Hematopoietic multipotent progenitor cell treated with erythropoietin and hydrocortisone succinate and interleukin-3 and kit ligand, for 15 days (in vitro differentiated cells): ENCODE measurements at regions not wholly inside any gene's neighbourhood (a gene's known extent, or its start where the extent isn't known, plus 50 kb on each side); places are given as distances from the start of the nearest gene placed in this dataset.
"Not testable (repeated sequence)": the region's sequence is repeated elsewhere in the genome, so short reads cannot be mapped to it uniquely, and the experiment has no call there.

Experiments used
- DNase-seq: peaks from one replicate; pipeline ENCODE4 v3.0.0-alpha.2; 2015; ENCODE audit warnings: low spot score

- DNase-seq, result no peak
Observed at GRCh38 chr4:56142088-56142487, 193.3 kb downstream of the CEP135 start.

- DNase-seq, result no peak
Observed at GRCh38 chr4:56139241-56139827, 190.6 kb downstream of the CEP135 start.

GRCh38 chr4:56134834-56135233 is 186.1 kb downstream of the CEP135 start:
- DNase-seq, result not testable (repeated sequence)

- no peak for DNase-seq
Observed at GRCh38 chr4:56134266-56134665, 185.5 kb downstream of the CEP135 start.

GRCh38 chr4:56132835-56133234 is 184.1 kb downstream of the CEP135 start:
- DNase-seq, result no peak

DNA sequence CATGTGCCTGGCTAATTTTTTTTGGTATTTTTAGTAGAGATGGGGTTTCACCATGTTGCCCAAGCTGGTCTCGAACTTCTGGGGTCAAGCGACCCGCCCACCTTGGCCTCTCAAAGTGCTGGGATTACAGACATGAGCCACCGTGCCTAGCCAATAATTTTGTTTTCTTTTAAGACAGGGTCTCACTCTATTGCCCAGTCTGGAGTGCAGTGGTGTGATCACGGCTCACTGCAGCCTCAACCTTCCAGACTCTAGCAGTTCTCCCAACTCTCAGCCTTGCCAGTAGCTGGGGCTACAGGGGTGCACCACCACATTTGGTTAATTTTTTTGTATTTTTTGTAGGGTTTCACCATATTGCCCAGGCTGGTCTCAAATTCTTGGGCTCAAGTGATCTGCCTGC is 183.4 kb downstream of the CEP135 start:
- DNase-seq, result not testable (repeated sequence)

DNA sequence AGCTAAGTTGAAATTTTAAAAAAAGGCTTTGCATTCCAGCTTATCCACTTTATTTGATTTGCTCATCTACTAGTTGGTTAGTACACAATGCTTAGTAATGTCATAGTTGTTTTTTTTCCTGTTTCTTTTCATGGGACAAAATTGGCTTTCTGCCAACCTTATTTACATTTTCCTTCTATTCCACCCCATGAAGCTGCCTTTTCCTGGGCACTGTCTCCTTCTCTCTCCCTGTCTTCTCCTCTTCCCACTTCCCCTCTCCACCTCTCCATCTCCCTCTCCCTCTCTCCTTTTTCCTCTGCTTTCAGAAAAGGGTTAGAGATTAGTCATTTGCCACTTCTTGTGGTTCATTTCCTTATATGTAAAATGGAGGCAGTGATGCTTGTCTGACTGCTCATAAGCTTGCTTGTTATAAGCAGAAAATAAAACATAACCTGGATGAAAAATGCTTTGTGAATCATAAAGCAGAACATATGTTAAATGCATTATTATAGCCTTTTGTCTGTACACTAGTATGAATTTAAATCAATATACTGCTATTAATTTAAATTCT is 181.9 kb downstream of the CEP135 start:
- DNase-seq, result no peak

DNA sequence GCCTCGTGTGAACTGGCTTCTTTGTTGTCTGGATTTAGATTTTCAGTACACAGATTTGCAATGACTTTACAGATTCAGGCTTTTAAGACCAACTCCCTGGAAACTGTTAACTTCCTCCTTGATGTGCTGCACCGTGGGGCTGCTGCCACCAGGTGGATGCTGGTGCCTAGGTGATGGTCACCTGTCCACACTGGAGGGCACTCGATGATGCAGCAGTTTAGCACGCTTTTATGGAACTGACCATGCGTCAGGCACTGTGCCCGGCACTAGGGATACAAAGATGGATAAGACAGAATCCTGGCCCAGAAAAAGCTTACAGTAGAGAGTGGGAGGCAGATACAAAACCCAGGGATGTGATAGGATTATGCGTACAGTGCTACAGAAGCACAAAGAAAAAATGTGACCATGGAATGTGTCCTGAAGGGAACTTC is 180.7 kb downstream of the CEP135 start:
- DNase-seq, result no peak

- no peak for DNase-seq
Observed at GRCh38 chr4:56128213-56128612, 179.5 kb downstream of the CEP135 start.

DNA sequence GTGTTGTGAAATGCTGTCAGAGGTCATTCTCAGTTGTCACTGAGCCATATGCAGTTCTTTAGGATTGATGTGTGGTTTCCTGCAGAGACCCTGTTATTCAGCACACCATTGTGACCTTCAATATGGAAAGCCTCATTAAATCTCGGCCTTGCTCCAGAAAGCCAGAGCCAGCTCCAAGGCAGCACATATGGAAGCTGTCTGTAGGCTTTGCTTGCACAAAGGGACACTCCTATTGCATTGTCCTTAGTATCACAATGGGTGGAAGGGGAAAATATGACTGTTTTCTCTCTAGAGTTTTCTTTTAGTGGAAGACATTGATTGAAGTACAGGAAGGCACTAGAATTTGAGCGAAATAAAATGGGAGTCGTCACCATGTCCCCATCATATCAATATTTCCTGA is 179.0 kb downstream of the CEP135 start:
- DNase-seq, result no peak

DNA sequence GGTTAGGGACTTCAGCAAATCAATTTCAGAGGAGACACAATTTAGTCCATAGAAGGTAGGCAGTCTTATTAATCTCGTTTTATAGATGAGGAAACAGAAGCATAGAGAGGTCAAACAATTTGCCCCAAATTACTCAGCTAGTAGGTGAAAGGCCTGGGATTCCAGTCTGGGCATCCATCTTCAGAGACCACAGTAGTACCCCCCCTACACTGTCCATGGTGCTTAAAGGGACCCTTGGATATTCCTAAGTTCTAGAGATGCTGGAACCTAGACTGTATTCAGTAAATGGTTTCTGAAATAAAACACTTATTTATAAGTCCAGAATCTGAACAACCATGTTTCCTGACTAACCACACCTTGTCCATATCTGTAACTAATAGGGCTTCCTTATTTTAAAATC is 174.8 kb downstream of the CEP135 start:
- no peak for DNase-seq

DNA sequence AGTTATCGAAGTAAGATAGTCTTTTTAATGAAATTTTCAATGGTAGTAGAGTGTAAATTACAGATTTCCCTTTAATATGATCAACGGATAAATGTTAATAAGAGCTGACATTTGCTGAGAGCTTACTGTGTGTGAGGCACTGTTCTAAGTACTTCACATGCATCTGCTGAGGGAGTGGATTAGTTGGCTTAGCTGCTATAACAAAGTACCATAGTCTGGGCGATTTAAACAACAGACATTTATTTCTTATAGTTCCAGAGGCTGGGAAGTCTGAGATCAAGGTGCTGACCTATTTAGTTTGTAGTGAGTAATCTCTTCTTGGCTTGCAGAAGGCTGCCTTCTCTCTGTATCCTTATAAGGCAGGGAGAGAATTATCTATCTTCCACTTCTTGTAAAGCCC is 174.3 kb downstream of the CEP135 start:
- no peak for DNase-seq

DNA sequence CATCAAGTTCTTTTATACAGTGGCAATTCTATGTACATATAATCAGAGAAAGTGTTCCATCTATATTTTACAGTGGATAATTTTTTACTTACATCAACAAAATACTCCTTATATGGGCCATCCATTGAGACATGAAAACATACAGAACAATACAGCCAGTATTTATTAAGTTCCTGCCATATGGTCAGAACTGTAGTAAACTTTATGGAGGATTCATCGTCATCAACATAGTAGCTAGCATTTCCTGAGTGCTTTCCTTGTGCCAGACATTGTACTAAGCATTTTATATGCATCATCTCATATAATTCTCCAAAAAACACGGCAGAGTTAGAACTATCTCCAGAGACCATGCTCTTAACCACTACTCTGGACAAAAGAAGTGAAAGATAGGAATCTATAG is 170.1 kb downstream of the CEP135 start:
- DNase-seq, result no peak

DNA sequence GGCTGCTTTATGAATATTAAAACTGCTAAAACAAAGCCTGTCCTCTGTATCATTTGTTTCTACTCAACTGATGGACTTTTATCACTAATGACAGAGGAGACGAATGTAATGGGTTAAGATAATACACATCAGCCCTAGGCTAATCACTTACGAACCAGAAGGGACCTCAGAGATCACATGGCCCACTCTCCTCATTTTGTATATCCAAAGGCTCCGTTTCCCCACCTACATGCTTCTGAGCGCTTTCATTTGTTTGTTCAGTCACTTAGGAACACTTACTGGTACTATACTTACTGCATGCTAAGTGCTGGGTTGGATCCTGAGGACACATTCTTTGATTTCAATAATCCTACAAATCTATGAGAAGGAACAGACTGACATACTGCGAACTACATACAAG is 169.3 kb downstream of the CEP135 start:
- DNase-seq, result peak; percentile 57

DNA sequence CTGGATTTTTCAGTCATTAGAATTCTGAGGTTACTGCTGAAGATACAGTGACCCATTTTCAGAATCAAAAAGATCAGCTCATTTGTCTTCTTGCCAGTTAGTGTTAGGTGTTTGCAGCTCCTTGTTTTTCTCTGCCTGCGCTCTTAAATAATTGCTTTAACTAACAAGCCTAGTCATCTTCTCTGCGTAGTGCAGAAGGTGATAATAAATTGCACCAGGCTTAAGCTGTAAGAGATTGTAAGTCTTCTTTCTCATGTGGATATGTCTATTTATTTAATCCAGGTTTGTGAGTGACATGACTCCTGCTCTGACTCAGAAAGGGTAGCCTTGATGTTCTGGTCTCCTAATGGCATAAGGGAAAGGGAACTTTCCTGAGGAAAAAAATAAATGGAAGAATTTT is 167.2 kb downstream of the CEP135 start:
- DNase-seq, result peak; percentile 41

- no peak for DNase-seq
Observed at GRCh38 chr4:56112377-56112776, 163.6 kb downstream of the CEP135 start.

GRCh38 chr4:56106180-56107147 is 157.7 kb downstream of the CEP135 start:
- no peak for DNase-seq

DNA sequence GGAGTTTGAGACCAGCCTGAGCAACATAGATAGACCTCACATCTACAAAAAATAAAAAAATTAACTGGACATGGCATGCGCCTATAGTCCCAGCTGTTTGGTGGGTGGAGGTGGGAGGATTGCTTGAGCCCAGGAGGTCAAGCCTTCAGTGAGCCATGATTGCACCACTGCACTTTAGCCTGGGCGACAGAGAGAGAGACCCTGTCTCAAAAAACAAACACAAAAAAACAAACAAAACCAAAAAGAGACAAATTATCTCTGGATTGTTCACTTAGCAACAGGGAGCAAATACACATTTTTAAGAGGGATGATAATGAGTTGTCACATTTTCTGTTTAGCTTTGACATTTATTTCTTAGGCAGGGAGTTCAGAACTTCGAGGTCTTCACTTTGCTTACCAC is 155.4 kb downstream of the CEP135 start:
- DNase-seq, result no peak

- no peak for DNase-seq
Observed at GRCh38 chr4:56102601-56103000, 153.9 kb downstream of the CEP135 start.

- DNase-seq, result no peak
Observed at GRCh38 chr4:56099378-56099786, 150.6 kb downstream of the CEP135 start.

- no peak for DNase-seq
Observed at GRCh38 chr4:56093576-56093975, 144.8 kb downstream of the CEP135 start.

- DNase-seq, result no peak
Observed at GRCh38 chr4:56092540-56092939, 143.8 kb downstream of the CEP135 start.

DNA sequence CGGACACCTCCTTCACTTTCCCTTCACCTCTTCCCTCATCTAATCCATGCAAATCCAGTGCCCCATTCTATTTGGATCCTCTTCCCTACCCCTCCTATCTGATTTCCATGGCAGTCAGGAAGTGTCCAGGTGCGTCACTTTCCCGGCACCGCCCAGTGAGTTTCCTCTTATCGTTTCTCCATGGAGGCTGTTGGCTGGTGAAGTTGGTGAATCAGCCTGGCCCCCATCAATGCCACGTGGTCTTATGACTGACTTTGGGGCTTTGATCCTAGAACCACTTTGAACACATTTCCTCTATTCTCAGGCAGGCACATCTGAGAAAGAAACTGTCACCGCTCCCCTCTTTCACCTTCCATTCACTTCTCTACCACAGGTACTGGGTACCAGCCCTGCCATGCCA is 137.8 kb downstream of the CEP135 start:
- DNase-seq, result no peak
